Spleen (tissue), 11 donors: ENCODE measurements at regions not wholly inside any gene's neighbourhood (a gene's known extent, or its start where the extent isn't known, plus 50 kb on each side); places are given as distances from the start of the nearest gene placed in this dataset.

Source experiments
- DNase-seq: peaks from one replicate; pipeline ENCODE4 v3.0.0-alpha.2; 2020
- H3K27ac ChIP-seq, 8 donors: fragments of 200-600 bp; sonication (generic) in 7 of 8; 1 replicate in 4 of 8; 2 replicates in 4 of 8; pipeline versions ENCODE4 v1.5.0 to v1.8.0; 2016 to 2021; ENCODE audit warnings: inconsistent platforms in 4 of 8, mild to moderate bottlenecking in 4 of 8, moderate library complexity in 1 of 8
- H3K27me3 ChIP-seq, 7 donors: fragments of 200-600 bp; sonication (generic) in 6 of 7; replicated peaks in 1 of 7; 1 replicate in 4 of 7; 2 replicates in 3 of 7; pipeline versions ENCODE4 v1.5.0 to v1.8.0; 2016 to 2021; ENCODE audit warnings: inconsistent platforms in 3 of 7, mild to moderate bottlenecking in 1 of 7
- H3K36me3 ChIP-seq, 6 donors: fragments of 200-600 bp; sonication (generic) in 5 of 6; 1 replicate in 4 of 6; 2 replicates in 2 of 6; pipeline versions ENCODE4 v1.5.0 to v1.8.0; 2016 to 2021; ENCODE audit warnings: inconsistent platforms in 2 of 6
- H3K4me1 ChIP-seq, 6 donors: fragments of 200-600 bp; sonication (generic) in 5 of 6; 1 replicate in 3 of 6; 2 replicates in 3 of 6; pipeline versions ENCODE4 v1.5.0 to v1.8.0; 2016 to 2021; ENCODE audit warnings: inconsistent platforms in 3 of 6
- H3K4me3 ChIP-seq, 8 donors: fragments of 200-600 bp; sonication (generic) in 7 of 8; 1 replicate in 4 of 8; 2 replicates in 4 of 8; pipeline versions ENCODE4 v1.5.0 to v1.8.0; 2016 to 2021; ENCODE audit warnings: inconsistent platforms in 4 of 8, mild to moderate bottlenecking in 4 of 8, moderate library complexity in 2 of 8
- H3K9me3 ChIP-seq, 8 donors: fragments of 200-600 bp; sonication (generic) in 7 of 8; 1 replicate in 4 of 8; 2 replicates in 4 of 8; pipeline versions ENCODE4 v1.5.0 to v1.8.0; 2016 to 2021; ENCODE audit warnings: inconsistent platforms in 4 of 8
- CTCF ChIP-seq, 11 experiments: fragments of 200-600 bp in 7 of 11; fragments of 450-650 bp in 4 of 11; sonication (generic) in 4 of 11; IDR thresholded peaks in 8 of 11; conservative IDR thresholded peaks in 3 of 11; 1 replicate in 7 of 11; 2 replicates in 4 of 11; pipeline versions ENCODE4 v1.4.0 to v1.8.0; 2016 to 2021; ENCODE audit warnings: antibody characterized with exemption in 11 of 11, inconsistent platforms in 4 of 11, mild to moderate bottlenecking in 1 of 11
- POLR2A ChIP-seq, 3 donors: fragments of 450-650 bp; IDR thresholded peaks; one replicate each; pipeline ENCODE4 v1.5.1; 2017; ENCODE audit warnings: antibody characterized with exemption in 3 of 3, mild to moderate bottlenecking in 1 of 3
- POLR2AphosphoS5 ChIP-seq, 3 donors: sonication (generic); formaldehyde crosslinking; IDR thresholded peaks; one replicate each; pipeline ENCODE4 v1.5.1; 2017; ENCODE audit warnings: antibody characterized with exemption in 3 of 3
- WGBS, 5 donors: extraction: QIAGEN DNeasy Blood & Tissue Kit in 3 of 5; methylation state at CpG; one replicate each; pipeline versions ENCODE4 v1.1.5 to v1.1.7; 2013 to 2018; 5-methylcytosine and 5-hydroxymethylcytosine counted together
- intact Hi-C: fragments of 100-400 bp; cut with DNase I; formaldehyde crosslinking; loops from one replicate; pipeline ENCODE4 v1.15.0; 2023; ENCODE audit warnings: low total_unique reads
- donor health status: healthy with polysubstance abuse.
- donor health status: DM: no; HTN: no; CAD: no; lungs with moderate emphysema.
- donor health status: DM: no; HTN: no; CAD: no.
- donor health status: Bipolar disorder and iron deficiency.
- donor health status: healthy.
- donor health status: DM: no; HTN: no; CAD: no.
- donor health status: DM: yes; HTN: yes; CAD: no.

GRCh38 chr5:27911216-27911615 is 872.8 kb upstream of the CDH9 start:
- no peak for DNase-seq
- H3K4me1 ChIP-seq = no peaks in the 10 kb centered on the region
- H3K27ac ChIP-seq = no peak overlapping the region
- no peaks in the 10 kb centered on the region for H3K27me3 ChIP-seq
- TF ChIP-seq CTCF (IDR thresholded peaks at IDR 0.05 in 8 of 11, conservative IDR thresholded peaks at IDR 0.05 in 3 of 11) = no peak
- TF ChIP-seq POLR2AphosphoS5 (IDR thresholded peaks at IDR 0.05) = no peak
- no peak for TF ChIP-seq POLR2A (IDR thresholded peaks at IDR 0.05)
- H3K9me3 ChIP-seq = peaks cover 0 to 23% (median 10%) of the 10 kb centered on the region in 8 donors
- WGBS, 5 donors = 73 to 88% (median 79%) methylated on average over 2 of the region's 2 CpGs
- H3K36me3 ChIP-seq = no peaks in the 10 kb centered on the region
- intact Hi-C loops = no loop called here
- no peak overlapping the region for H3K4me3 ChIP-seq

- Histone ChIP-seq H3K27me3 (no peaks in the 10 kb centered on the region), H3K36me3 (no peaks in the 10 kb centered on the region), H3K9me3 (peaks cover 0 to 23% (median 8%) of the 10 kb centered on the region in 8 donors), H3K4me1 (no peaks in the 10 kb centered on the region), H3K4me3 (no peak overlapping the region), H3K27ac (no peak overlapping the region)
- 71 to 87% (median 73%) methylated on average over 5 of the region's 5 CpGs for WGBS, 5 donors
- no peak for TF ChIP-seq POLR2AphosphoS5 (IDR thresholded peaks at IDR 0.05)
- TF ChIP-seq POLR2A (IDR thresholded peaks at IDR 0.05) = no peak
- TF ChIP-seq CTCF (IDR thresholded peaks at IDR 0.05 in 8 of 11, conservative IDR thresholded peaks at IDR 0.05 in 3 of 11) = no peak
- no peak for DNase-seq
- intact Hi-C loops = no loop called here
Measured at GRCh38 chr5:27908341-27908740, 870.0 kb upstream of the CDH9 start.

- Histone ChIP-seq H3K9me3 (peaks cover 0 to 24% (median 13%) of the 10 kb centered on the region in 8 donors), H3K4me1 (no peaks in the 10 kb centered on the region), H3K36me3 (no peaks in the 10 kb centered on the region), H3K4me3 (no peak overlapping the region), H3K27me3 (no peaks in the 10 kb centered on the region), H3K27ac (no peak overlapping the region)
- DNase-seq = no peak
- TF ChIP-seq CTCF (IDR thresholded peaks at IDR 0.05 in 8 of 11, conservative IDR thresholded peaks at IDR 0.05 in 3 of 11) = no peak
- TF ChIP-seq POLR2AphosphoS5 (IDR thresholded peaks at IDR 0.05) = no peak
- TF ChIP-seq POLR2A (IDR thresholded peaks at IDR 0.05) = no peak
- WGBS, 5 donors = 75 to 82% (median 77%) methylated on average over 2 of the region's 2 CpGs
- intact Hi-C loops = no loop called here
Measured at GRCh38 chr5:27906931-27907601, 868.7 kb upstream of the CDH9 start.

DNA sequence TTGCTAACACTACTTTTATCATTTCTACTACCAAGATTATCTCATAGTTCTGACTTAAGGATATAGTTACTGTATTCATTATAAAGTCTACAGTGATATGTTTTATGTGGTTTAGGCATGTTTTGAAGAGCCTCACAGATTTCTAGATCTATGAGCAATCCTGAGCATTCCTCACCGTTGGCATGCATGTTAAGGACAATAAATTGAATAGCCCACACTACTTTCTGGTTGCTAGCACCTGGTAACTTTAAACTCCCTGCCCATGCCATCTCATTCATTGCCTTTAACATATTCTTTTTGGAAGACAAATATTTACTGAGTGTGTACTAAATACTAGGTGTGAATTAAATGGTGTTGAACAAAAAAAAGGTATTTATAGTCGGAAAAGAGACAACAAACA is 868.1 kb upstream of the CDH9 start:
- no peak for DNase-seq
- 32 to 65% (median 43%) methylated on average over 2 of the region's 2 CpGs for WGBS, 5 donors
- Histone ChIP-seq H3K4me1 (no peaks in the 10 kb centered on the region), H3K27ac (no peak overlapping the region), H3K27me3 (no peaks in the 10 kb centered on the region), H3K9me3 (peaks cover 0 to 28% (median 18%) of the 10 kb centered on the region in 8 donors), H3K36me3 (no peaks in the 10 kb centered on the region), H3K4me3 (no peak overlapping the region)
- no peak for TF ChIP-seq POLR2A (IDR thresholded peaks at IDR 0.05)
- no peak for TF ChIP-seq CTCF (IDR thresholded peaks at IDR 0.05 in 8 of 11, conservative IDR thresholded peaks at IDR 0.05 in 3 of 11)
- TF ChIP-seq POLR2AphosphoS5 (IDR thresholded peaks at IDR 0.05) = no peak
- intact Hi-C loops = no loop called here
